ENCODE measurements at regions not wholly inside any gene's neighbourhood (a gene's known extent, or its start where the extent isn't known, plus 50 kb on each side); places are given as distances from the start of the nearest gene placed in this dataset.

GRCh38 chr6:113434641-113435040 is 422.5 kb upstream of the MARCKS start:
- TF ChIP-seq CTCF (IDR thresholded peaks at IDR 0.05; ENCODE audit: extremely low read depth, insufficient read depth, missing control alignments), result no peak
- in situ Hi-C loops (cut with MboI; ENCODE audit: low pct_unique_long_range_greater_than_20kb, low sequenced_read_pairs, unreplicated experiment), result no loop called here
- DNase-seq (ENCODE audit: low spot score), result no peak

- no peak for DNase-seq (ENCODE audit: low spot score)
- in situ Hi-C loops (cut with MboI; ENCODE audit: low pct_unique_long_range_greater_than_20kb, low sequenced_read_pairs, unreplicated experiment), result no loop called here
- no peak for TF ChIP-seq CTCF (IDR thresholded peaks at IDR 0.05; ENCODE audit: extremely low read depth, insufficient read depth, missing control alignments)
Observed at GRCh38 chr6:113437566-113437965, 419.6 kb upstream of the MARCKS start.

GRCh38 chr6:113439866-113440265 is 417.3 kb upstream of the MARCKS start:
- in situ Hi-C loops (cut with MboI; ENCODE audit: low pct_unique_long_range_greater_than_20kb, low sequenced_read_pairs, unreplicated experiment), result no loop called here
- TF ChIP-seq CTCF (IDR thresholded peaks at IDR 0.05; ENCODE audit: extremely low read depth, insufficient read depth, missing control alignments), result no peak
- no peak for DNase-seq (ENCODE audit: low spot score)

GRCh38 chr6:113442040-113442439 is 415.1 kb upstream of the MARCKS start:
- in situ Hi-C loops (cut with MboI; ENCODE audit: low pct_unique_long_range_greater_than_20kb, low sequenced_read_pairs, unreplicated experiment), result no loop called here
- DNase-seq (ENCODE audit: low spot score), result no peak
- no peak for TF ChIP-seq CTCF (IDR thresholded peaks at IDR 0.05; ENCODE audit: extremely low read depth, insufficient read depth, missing control alignments)

GRCh38 chr6:113445201-113445600 is 411.9 kb upstream of the MARCKS start:
- no peak for DNase-seq (ENCODE audit: low spot score)
- TF ChIP-seq CTCF (IDR thresholded peaks at IDR 0.05; ENCODE audit: extremely low read depth, insufficient read depth, missing control alignments), result no peak
- in situ Hi-C loops (cut with MboI; ENCODE audit: low pct_unique_long_range_greater_than_20kb, low sequenced_read_pairs, unreplicated experiment), result no loop called here

GRCh38 chr6:113447088-113447831 is 409.9 kb upstream of the MARCKS start:
- no peak for DNase-seq (ENCODE audit: low spot score)
- TF ChIP-seq CTCF (IDR thresholded peaks at IDR 0.05; ENCODE audit: extremely low read depth, insufficient read depth, missing control alignments), result no peak
- in situ Hi-C loops (cut with MboI; ENCODE audit: low pct_unique_long_range_greater_than_20kb, low sequenced_read_pairs, unreplicated experiment), result no loop called here
